ENCODE measurements at regions not wholly inside any gene's neighbourhood (a gene's known extent, or its start where the extent isn't known, plus 50 kb on each side); places are given as distances from the start of the nearest gene placed in this dataset.

GRCh38 chr9:1964093-1964492, 51.1 kb upstream of the SMARCA2 start:
- DNase-seq (ENCODE audit: low read depth, low spot score) (no peak), ATAC-seq (no peak)
- no peak overlapping the region for H3K4me2 ChIP-seq (ENCODE audit: low read length)
- H3K79me2 ChIP-seq (ENCODE audit: insufficient read depth, low read length): no peaks in the 10 kb centered on the region
- BruUV-seq (replicated peaks): no TSS peak
- no peaks in the 10 kb centered on the region for H3K9me2 ChIP-seq (ENCODE audit: insufficient read depth)
- no peaks in the 10 kb centered on the region for H4K20me1 ChIP-seq (ENCODE audit: insufficient read depth)
- H3K9me3 ChIP-seq (ENCODE audit: control insufficient read depth in 1 of 2, insufficient read depth in 1 of 2, low read depth in 1 of 2, low read length in 2 of 2): no peaks in the 10 kb centered on the region
- RAD21 ChIA-PET (ENCODE audit: low non-redundant PET in 1 of 2, low total read pairs in 2 of 2, uncharacterized antibody in 2 of 2, unreplicated experiment in 2 of 2): no interaction called here
- no peak overlapping the region for H3K4me3 ChIP-seq (replicated peaks in 1 of 2; ENCODE audit: low read depth in 1 of 2, low read length in 2 of 2)
- H3K27me3 ChIP-seq (ENCODE audit: insufficient read depth, low read length): peaks cover 28% of the 10 kb centered on the region; the same call in 1 of the 2 replicates
- H3K4me1 ChIP-seq (ENCODE audit: control insufficient read depth in 1 of 2, insufficient read depth in 2 of 2, low read length in 2 of 2): no peaks in the 10 kb centered on the region
- intact Hi-C loops (cut with micrococcal nuclease): no loop called here
- no peak overlapping the region for H3K27ac ChIP-seq (ENCODE audit: low read depth, low read length)
- H3K9ac ChIP-seq (ENCODE audit: low read length): no peak overlapping the region
- H3K36me3 ChIP-seq (ENCODE audit: control insufficient read depth in 1 of 2, insufficient read depth in 2 of 2, low read length in 2 of 2): no peaks in the 10 kb centered on the region
- POLR2A ChIA-PET: no interaction called here
- no peak for TF ChIP-seq JUND (IDR thresholded peaks at IDR 0.05)
- TF ChIP-seq TCF7L2 (IDR thresholded peaks at IDR 0.05; ENCODE audit: borderline replicate concordance, extremely low read depth, insufficient read depth, insufficient read length): no peak
- TF ChIP-seq YY1 (IDR thresholded peaks at IDR 0.05; ENCODE audit: extremely low read depth, insufficient replicate concordance, low read depth, low read length): no peak
- no peak for TF ChIP-seq RAD21 (IDR thresholded peaks at IDR 0.05; ENCODE audit: low read depth)
- TF ChIP-seq EZH2phosphoT487 (IDR thresholded peaks at IDR 0.05; ENCODE audit: borderline replicate concordance): no peak
- no peak for TF ChIP-seq POLR2AphosphoS5 (IDR thresholded peaks at IDR 0.05; ENCODE audit: low read depth, low read length)
- TF ChIP-seq CBX3 (IDR thresholded peaks at IDR 0.05; ENCODE audit: low read depth): no peak
- no peak for TF ChIP-seq ELF1 (IDR thresholded peaks at IDR 0.05; ENCODE audit: borderline replicate concordance, low read depth)
- no peak for TF ChIP-seq ATF3 (IDR thresholded peaks at IDR 0.05)
- no peak for TF ChIP-seq CTCF (IDR thresholded peaks at IDR 0.05 in 2 of 3, conservative IDR thresholded peaks at IDR 0.05 in 1 of 3; ENCODE audit: borderline replicate concordance in 1 of 3, insufficient read depth in 1 of 3, low read depth in 2 of 3, low read length in 2 of 3)
- TF ChIP-seq SRF (IDR thresholded peaks at IDR 0.05; ENCODE audit: low read depth): no peak
- TF ChIP-seq CEBPB (IDR thresholded peaks at IDR 0.05; ENCODE audit: low read depth): no peak
- no peak for TF ChIP-seq SP1 (IDR thresholded peaks at IDR 0.05; ENCODE audit: low read depth)
- TF ChIP-seq FOSL1 (IDR thresholded peaks at IDR 0.05; ENCODE audit: low read depth): no peak
- no peak for TF ChIP-seq ZNF274 (IDR thresholded peaks at IDR 0.05; ENCODE audit: low read depth, low read length)
- no peak for TF ChIP-seq SIN3A (IDR thresholded peaks at IDR 0.05; ENCODE audit: low read depth)
- no peak for TF ChIP-seq EZH2 (IDR thresholded peaks at IDR 0.05)
- TF ChIP-seq MAX (IDR thresholded peaks at IDR 0.05): no peak
- CTCF ChIA-PET: no interaction called here
- no peak overlapping the region for H2AFZ ChIP-seq (ENCODE audit: low read depth, low read length, poor library complexity, severe bottlenecking)

All from HCT116 (cell line).